ENCODE measurements at regions not wholly inside any gene's neighbourhood (a gene's known extent, or its start where the extent isn't known, plus 50 kb on each side); places are given as distances from the start of the nearest gene placed in this dataset.

DNA sequence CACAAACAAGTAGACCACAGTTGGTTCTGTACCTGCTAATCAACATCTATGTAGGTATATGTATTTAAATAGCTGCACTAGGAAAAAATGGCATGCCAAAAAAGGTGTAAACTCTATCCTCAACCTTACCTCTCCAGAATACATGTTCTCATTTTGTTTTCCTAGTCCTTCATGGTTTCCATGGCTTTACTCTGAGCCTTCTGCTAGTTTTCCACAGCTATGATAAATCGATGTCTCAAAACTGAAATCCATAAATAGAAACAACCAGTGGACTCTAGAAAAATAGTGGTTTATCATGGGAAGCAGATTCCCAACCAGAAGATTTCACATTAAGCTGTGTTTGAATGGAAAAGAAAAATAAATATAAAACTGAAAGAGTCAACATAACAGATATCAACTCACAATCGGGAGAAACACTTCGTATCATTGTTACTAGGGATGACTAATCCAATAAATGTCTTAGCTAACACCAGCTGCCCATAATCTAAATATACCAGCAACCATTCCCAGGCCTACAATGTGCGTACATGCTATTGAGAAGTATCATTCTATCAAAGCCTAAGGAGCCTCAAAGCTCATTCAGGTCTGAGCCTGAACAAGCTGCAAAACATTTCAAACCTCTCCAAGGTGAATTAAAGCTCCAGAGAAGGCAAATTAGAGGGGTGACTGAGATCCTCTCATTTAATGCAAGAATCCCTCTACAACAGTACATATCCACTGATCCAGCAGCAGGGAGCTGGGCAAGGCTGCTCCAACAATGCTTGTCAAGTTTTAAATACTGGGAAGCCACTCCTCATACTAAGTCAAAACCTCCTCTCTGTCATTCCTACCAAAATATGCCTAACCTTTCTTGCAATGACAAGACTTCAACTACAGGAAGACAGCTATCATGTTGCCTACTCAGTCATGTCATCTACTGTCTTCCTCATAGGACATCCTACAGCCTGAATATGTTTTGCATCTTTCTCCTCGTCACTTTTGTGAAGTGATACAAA is 90.2 kb downstream of the KCTD12 start:
- DNase-seq: peak in 1 of 3 experiments; percentile 36

DNA sequence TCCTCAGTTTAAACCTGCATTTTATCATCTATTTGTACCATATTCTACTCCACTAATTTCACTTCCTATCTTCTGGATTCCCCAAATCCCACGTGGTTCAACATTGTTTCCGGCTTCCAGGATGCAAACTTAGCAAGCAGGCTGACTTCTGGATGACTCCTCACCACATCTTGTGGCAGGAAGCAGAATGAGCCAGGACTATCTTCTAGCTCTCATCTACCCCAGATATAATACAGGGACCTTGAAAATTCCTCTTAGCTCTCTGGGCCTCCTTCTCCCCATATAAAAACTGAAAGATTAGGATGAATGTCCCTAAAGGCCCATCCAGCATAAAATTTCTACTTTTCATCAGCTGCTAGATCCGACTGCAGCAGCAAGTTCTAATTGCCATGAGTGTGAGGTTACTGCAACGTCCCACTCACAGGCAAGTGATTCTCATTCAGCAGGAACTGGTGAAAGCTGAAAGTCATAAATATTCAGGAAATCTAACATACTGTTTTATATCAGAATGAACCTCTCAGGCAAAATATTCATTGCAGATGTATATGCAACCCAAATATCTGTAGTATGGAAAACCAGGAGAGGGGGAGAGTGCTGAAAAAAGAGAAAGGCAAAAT is 93.4 kb downstream of the KCTD12 start:
- DNase-seq: no peak

DNA sequence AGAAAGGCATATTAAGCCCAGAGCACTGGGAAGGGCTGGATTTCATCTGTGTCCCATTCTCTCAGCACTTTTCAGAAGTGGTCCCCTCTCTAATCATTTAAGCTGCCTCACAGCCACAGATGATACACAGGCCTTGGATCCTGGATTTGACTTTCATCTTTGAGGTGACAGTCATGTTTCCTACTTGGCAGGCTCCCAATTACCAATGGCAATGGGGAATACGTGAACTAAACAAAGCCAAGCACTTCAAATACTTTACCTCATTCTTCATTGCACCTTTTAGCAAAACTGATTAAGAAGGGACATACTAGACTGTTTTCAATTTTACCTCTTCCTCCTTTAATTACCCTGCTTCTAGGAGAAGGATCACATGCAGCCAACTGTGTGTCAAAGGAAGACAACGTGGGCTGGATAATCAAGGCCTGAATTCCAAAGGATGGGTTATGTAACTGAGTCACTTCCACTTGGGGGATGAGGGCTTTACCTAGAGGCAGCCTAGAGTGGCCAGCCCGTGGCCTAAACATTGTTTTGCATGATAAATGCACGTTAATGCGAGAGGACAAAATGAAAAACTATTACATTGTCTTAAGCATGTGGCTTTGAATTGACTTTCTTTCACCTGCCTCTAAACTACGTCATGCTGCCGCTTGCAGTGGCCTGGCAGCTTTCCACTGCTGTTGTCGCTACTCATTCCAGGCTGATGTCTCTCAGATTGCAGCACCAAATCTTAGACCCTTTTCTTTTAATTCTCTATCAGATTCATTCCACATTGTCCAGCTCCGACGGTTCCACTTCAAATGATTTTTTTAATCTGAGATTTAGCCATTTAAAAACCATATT is 95.0 kb downstream of the KCTD12 start:
- DNase-seq: peak in 1 of 3 experiments; percentile 37

DNA sequence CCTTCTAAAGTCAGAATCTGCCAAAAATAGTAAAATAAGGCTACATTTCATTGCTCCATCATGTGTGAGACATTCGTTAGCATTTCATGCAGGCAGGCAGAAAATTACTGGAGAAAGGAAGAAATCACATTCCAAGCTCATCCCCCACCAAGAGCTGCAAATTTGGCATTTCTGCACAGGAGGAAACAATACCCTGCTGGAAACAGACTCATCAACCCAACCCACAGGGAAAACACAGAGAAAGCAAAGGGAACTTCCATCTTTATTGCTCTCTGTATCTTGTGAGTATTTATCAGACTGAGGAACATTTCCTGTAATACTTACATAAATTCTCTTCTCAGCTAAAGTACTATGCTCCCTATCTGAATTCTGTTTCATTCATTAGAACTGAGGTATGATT is 95.7 kb downstream of the KCTD12 start:
- no peak for DNase-seq

DNA sequence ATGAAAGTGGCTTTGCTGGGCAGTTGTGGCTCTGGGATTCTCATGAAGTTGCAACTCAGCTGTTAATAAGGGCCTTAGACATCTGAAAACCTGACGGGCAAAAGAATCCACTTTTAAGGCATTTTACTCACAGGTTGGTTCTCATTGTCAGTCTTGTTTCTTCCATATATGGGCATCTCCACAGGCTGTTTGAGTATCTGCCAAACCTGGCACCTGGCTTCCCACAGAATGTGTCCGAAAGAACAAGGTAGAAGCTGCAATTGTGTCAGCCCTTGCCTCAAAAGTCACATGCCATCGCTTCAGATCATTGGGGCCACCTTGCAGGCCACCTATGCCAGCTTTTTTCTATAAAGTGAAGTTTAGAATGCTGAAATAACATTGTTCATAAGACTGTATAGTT is 102.4 kb downstream of the KCTD12 start:
- peak in 1 of 3 experiments; percentile 29 for DNase-seq

DNA sequence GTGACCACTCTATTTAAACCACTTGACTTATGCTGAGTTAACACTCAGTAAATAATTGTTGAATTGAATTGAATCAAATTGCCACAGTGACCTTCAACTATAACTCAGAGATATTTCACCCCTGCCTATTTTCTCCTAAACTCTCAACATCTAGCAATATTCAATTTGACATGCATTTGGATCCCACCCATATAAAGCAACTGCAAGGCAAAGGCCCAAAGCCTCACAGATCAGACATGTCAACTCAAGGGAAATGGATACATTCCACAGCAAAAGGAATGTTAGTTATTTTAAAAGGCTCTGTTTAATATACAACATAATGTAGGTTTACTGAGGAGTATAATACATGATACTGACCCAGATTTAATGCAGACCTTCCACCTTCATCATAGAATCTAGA is 107.4 kb downstream of the KCTD12 start:
- no peak for DNase-seq

DNA sequence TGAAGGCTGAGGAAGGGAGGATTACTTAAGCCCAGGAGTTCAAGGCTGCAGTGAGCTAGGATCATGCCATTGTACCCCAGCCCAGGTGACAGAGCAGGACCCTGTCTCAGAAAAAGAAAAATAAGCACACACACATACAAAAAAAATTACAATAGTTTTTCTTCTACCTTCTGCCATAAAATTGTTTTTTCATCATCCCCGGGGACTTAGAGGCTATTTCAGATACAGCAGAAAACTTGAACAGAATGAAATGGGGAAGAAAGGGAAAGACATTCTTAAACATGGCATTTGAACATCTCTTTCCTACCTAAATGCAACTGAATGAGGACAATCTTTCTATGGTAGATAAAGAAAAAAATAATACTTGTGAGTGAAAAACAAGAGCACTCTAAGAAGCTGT is 109.1 kb downstream of the KCTD12 start:
- DNase-seq: no peak

DNA sequence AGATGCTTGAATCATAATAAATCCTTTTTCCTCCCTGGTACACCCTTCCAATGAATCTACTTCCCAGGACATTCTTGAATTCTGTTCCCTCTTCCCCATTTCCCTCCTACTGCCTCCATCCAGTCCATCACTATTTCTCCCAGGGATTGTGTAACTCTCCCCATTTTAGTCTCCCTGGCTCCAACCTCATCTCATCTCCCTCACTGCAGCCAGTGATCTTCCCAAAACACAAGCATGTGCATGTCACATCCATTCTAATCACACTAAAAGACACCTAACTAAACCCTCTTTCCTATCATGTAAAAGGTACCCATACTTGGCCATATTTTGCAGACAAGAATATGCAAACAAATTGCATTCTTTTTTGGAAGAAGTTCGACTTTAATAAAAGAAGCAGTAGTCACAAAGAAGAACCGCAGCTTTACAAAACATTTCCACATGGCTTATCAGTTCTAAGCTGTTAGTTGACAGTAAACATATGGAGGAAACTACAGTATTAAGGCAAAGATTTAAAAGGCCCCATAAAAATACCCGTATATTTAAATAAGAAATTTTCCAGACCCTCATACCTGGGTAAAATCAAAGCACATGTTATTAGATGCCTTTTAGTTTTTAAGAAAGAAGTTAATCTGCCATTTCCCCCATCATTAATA is 111.0 kb downstream of the KCTD12 start:
- no peak for DNase-seq

DNA sequence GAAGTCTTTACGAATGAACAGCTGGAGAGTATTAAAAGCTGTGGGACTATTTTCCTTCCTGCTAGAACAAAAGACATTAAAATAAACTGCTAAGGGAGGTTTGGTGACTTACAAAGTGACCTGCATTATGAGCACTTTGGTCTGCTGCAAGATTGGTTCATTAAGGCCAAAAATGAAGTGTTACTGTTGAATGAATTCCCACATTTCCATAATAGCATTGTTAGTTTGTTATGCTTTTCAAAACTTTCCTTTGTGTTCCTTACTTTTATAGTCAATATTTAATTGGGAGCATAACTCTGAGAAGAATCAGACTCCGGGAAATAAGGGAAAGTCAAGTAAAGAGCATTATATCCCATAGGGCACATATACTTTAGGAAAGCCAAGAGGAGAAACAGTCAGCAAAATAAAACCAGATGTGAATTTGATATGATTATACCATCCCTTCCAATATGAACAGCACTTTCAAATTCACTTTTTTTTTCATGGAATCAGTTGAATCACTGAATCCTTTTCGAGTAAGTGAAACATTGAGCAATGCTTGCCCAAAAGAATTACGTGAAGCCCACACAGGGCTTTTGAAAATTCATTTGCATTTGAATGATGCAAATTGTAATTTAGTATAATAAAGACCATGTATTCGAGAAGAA is 112.6 kb downstream of the KCTD12 start:
- DNase-seq: no peak

DNA sequence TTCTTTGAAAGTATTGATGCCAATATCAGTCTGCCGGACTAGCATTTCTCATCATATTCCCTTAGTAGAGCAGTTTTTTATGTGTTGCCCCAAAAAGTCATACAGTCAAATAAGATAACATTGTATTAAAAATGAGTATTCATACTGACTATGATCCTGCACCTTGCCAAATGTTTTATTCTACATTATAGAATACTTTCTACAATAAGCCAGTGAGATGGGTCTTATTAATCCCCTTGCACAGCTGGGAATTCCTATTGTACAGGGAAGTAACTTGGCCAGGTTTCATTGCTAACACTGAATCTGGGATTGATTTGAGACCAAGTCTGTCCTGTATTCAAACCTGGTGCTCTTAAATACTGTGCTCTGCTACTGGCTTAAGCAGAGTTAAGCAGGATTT is 114.0 kb downstream of the KCTD12 start:
- DNase-seq: no peak

DNA sequence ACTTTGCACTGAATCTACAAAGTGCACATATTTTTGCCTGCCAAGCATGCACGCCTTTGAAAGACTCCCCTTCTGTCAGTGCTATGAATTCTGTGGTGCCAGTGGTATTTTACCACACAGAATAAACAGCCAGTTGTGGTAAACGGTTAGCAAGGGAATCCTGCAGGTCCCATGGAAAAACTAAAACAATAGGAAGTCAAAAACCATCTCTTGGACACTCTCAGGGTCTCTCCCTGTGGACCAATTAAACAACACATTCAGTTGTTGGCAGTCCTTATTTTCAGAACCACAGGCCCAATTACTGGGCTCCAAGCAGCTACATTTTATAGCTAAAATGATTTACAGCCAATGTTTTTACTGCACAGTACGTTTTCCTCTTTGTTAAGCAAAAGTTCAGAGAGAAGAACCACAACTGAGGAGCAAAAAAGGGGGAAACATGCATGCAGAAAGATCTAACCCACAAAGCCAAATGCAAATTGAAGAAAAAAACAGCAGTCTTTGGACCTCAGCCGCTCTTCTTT is 116.9 kb downstream of the KCTD12 start:
- DNase-seq: no peak

DNA sequence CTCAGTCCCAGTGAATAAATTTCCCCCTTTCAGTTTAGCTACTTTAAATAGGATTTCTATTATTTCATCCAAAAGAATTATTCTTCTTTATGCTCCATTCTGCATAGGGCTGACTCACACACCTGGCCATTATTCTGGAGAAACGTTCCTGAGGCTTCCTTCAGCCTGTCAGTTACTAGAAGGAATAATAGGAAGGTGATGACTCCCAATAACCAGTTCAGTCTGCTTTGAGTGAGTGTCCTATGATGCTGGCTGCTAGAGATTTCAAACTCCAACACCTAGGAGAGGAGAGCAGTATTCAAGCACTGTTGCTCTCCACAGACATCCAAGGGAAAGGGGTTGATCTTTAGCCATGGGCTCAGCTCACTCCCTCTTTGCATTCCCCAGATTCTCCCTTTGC is 117.8 kb downstream of the KCTD12 start:
- no peak for DNase-seq

DNA sequence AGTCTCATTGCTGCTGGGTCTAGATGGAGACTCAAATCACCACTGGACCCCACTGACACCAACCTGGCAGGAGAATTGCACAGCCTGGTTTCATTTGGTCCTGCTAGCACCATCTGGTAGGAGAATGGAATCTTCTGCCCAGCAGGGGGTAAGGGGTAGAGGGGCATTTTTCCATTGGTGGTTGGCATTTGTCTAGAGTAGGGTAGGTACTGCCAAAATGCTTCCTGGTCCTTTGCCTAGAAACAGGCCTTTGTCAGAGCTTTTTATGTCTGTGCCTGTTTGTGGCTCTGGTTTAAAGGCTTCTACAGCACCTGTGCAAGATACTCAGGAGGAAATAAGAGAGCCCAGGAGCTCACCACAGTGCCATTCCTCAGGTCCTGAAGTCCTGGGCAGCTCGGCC is 121.3 kb downstream of the KCTD12 start:
- DNase-seq: no peak

DNA sequence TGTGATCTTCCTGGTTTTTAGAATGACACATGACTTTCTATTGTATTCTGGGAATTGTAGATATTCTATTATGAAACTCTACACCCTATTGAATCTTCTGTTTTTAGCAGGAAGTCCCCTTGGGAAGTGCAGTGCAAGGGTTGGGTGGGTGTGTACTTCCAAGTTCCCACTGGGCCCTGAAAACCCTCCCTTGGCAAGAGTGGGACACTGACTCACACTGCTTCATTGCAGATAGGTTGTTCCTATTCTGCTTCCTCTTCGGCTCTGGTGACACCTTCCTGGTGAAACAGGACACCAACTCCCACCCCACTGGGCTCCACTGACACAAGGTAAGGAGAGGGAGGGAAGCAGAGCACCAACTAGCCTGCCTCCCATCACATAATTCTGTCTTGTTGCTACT is 121.8 kb downstream of the KCTD12 start:
- no peak for DNase-seq

DNA sequence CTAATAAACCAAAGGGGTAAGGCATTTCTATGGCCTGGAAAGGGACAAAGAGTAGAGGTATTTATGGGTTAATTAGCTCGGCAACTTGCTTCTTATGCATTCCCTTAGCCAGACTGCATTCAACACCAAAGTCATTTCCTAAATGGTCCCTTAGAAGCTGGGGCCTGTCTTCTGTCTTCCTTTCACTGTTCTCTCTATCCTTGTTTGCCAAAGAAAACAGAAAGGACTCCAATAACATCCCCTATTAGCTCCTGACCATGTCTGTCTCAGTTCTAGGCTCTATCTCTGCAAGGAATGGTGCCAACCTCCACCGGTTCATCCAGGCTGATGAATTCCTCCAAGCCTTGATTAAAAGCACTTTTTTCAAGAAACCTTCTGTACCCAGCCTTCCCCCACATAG is 123.5 kb downstream of the KCTD12 start:
- no peak for DNase-seq

DNA sequence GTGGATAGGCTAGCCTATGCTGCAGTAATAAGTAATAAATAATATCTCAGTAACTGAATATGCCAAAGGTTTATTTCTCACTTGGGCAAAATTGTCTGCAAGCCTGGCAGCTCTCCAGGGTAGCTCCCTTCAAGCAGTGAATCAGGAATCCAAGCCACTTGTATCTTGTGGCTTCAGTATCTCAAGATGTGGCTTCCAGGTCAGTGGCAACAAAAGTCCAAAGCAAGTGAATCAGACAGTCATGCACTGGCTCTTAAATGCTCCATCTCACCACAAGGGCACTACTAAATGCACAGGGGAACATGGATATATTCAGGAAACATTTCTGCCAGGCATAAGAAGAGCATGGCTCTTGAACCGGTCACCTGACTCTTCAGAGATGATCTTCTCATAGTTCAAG is 126.3 kb downstream of the KCTD12 start:
- peak in 1 of 3 experiments; percentile 61 for DNase-seq

DNA sequence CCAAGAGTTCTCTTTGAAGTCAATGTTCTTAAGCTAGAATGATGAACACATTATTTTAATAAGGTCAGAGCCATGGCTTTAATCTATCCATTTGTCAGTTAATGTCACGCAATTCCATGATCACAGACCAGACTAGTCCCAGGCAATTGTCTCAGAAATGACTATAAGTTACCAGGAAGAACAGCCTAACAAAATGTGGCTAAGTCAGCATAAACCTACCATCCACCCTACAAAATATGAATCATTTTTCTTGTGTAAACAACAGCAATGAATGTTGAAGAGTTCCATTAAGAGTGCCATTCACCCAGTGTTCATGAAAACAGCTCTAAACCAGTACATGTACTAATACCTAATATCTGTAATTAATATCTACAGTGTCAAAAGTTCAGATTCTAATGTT is 127.5 kb downstream of the KCTD12 start:
- no peak for DNase-seq

DNA sequence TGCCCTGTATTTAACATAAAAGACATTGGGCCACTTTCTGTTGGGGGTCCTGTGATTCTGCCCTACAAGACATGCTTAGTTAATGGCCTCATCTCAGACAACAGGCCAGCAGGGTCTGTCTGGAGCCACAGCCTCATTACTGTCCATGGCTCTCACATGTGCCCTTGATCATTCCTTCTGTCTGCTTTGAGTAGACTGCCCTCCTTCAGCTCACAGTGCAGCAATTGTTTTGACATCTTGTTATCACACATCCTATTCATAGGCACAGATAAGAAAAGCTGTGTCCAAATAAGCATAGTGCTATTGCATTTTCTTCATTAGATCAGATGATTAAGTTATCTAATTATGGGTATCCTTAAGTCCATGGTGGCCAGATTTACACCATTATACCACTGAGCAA is 127.9 kb downstream of the KCTD12 start:
- no peak for DNase-seq

DNA sequence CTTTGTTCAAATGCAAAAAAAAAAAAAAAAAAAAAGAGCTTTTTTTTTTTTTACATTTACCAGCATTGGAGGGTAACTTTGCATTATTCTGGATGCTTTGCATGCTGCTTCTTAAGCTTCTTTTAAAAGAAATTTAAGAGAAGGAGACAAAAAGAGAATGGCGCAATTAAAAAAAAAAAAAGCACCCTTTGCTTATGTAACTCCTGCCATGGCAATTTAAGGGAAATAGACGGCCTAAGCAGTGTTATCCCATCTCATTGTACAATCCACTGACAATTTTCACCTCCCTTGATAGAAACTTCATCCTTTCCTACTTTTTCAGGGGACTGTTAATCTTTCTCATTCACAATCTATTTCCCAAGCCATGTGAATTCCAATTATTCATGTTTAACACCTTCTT is 129.8 kb downstream of the KCTD12 start:
- DNase-seq: no peak

DNA sequence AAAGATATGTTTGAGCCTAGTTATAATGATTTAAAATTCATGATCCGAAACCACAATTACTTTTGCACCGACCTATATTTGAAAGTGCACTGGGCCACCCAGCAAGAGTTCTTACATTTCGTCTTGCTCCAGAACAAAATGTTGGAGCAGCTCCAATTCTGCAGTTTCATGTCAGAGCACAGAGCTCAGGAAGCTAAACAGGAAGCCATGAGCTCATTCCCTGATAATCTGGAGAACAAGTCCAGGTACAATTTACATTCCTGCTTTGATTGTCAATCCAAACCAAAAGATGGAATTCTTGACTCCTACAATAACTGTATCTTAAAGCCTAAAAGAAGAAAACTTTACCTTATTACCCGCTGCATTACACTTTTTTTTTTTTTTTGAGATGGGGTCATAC is 131.8 kb downstream of the KCTD12 start:
- DNase-seq: no peak

DNA sequence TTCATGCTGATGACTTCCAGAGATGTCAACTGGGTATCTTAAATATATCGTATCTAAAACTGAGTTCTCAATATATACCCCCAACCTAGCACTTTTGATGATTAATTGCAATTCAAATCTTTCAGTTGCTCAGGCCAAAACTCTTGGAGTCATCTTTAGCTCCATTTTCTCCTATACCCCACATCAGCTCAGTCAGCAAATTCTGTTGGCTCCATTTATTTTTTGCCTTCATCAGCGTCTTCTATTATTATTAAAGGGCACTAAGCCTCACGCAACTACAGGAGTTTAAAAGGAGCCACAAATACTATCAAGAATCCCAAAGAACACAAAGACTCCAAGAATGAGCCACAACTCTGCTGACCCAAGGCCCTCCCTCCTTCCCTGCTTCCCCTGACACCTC is 134.9 kb downstream of the KCTD12 start:
- DNase-seq: no peak

DNA sequence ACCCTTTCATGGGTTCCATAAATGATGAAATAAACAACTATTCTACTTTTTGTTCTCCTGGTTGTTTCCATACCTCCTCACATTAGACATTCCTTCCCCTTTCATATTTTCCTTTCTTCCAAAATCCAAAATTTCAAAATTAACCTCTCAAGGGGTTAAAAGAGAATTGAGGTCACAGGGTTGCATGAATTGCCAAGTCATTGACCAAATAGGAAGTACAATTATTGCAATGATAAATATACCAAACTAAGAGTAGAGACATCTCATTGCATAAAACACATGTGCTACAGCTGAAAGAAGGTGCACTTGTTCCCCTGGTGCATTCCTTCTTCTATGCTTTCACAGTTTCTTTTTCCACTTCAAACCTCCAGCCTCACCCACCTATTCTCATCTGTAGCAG is 136.1 kb downstream of the KCTD12 start:
- DNase-seq: no peak

All from NCI-H1417 (cell line).